H1 (cell line): ENCODE measurements at regions not wholly inside any gene's neighbourhood (a gene's known extent, or its start where the extent isn't known, plus 50 kb on each side); places are given as distances from the start of the nearest gene placed in this dataset.
"Not testable (repeated sequence)": the region's sequence is repeated elsewhere in the genome, so short reads cannot be mapped to it uniquely, and the experiment has no call there.

Experiments
- CTCF ChIA-PET: fragments of 300-600 bp; sonication (Branson Sonifier 250); formaldehyde crosslinking; loops from one replicate; lab custom pipeline; 2021; ENCODE audit not compliant: partially characterized antibody; lab: Charles Lee
- POLR2A ChIA-PET: fragments of 300-600 bp; sonication (Branson Sonifier 250); formaldehyde crosslinking; loops from one replicate; lab custom pipeline; 2021; ENCODE audit warnings: inconsistent platforms; ENCODE audit not compliant: partially characterized antibody; lab: Charles Lee
- DNase-seq, 2 experiments: peaks; one replicate each; pipeline versions ENCODE4 v3.0.0 to v3.0.0-alpha.2; 2010 to 2022; ENCODE audit warnings: low spot score in 2 of 2, low read depth in 1 of 2, mixed read lengths in 1 of 2
- FAIRE-seq: peaks from 2 replicates; lab custom pipeline; 2011; peaks lifted over from hg19 to GRCh38; lab: Jason Lieb, UNC
- H2AFZ ChIP-seq: 2 replicates; pipeline ENCODE4 v1.8.1; 2012; ENCODE audit warnings: low read length, inconsistent platforms
- H2AK5ac ChIP-seq: 2 replicates; pipeline ENCODE4 v1.6.1; 2013; ENCODE audit warnings: low read depth, low read length
- H2BK120ac ChIP-seq: replicated peaks from 2 replicates; pipeline ENCODE3; 2013; ENCODE audit warnings: low read depth, low read length, inconsistent platforms
- H2BK12ac ChIP-seq: 2 replicates; pipeline ENCODE4 v1.6.1; 2013; ENCODE audit warnings: low read depth, low read length
- H2BK15ac ChIP-seq: 2 replicates; pipeline ENCODE4 v1.6.1; 2013; ENCODE audit warnings: low read length
- H2BK20ac ChIP-seq: 2 replicates; pipeline ENCODE4 v1.6.1; 2013; ENCODE audit warnings: low read length
- H2BK5ac ChIP-seq: 2 replicates; pipeline ENCODE4 v1.6.1; 2013; ENCODE audit warnings: low read depth, low read length
- H3K14ac ChIP-seq: 2 replicates; pipeline ENCODE4 v1.6.1; 2013; ENCODE audit warnings: inconsistent platforms; ENCODE audit not compliant: insufficient read length
- H3K18ac ChIP-seq: 2 replicates; pipeline ENCODE4 v1.6.1; 2013; ENCODE audit warnings: low read length; ENCODE audit errors: extremely low read depth
- H3K23ac ChIP-seq: 2 replicates; pipeline ENCODE4 v1.6.1; 2013; ENCODE audit warnings: inconsistent platforms; ENCODE audit not compliant: insufficient read length
- H3K23me2 ChIP-seq: 2 replicates; pipeline ENCODE4 v1.6.1; 2013; ENCODE audit warnings: low read depth, low read length
- H3K27ac ChIP-seq: 2 replicates; pipeline ENCODE4 v1.6.1; 2011; ENCODE audit warnings: low read depth, low read length, inconsistent platforms
- H3K27me3 ChIP-seq, 4 experiments: replicated peaks in 1 of 4; 1 replicate in 1 of 4; 2 replicates in 3 of 4; pipeline versions ENCODE4 v1.6.1 to v1.8.1; 2011 to 2013; ENCODE audit warnings: low read length in 3 of 4, mild to moderate bottlenecking in 3 of 4, inconsistent platforms in 2 of 4, mixed read lengths in 2 of 4, moderate library complexity in 1 of 4; ENCODE audit not compliant: control insufficient read depth in 3 of 4, insufficient read depth in 3 of 4; ENCODE audit errors: extremely low read depth in 1 of 4
- H3K36me3 ChIP-seq, 4 experiments: 2 replicates each; pipeline versions ENCODE4 v1.6.1 to v1.8.1; 2011 to 2013; ENCODE audit warnings: mild to moderate bottlenecking in 4 of 4, low read length in 3 of 4, moderate library complexity in 2 of 4, control low read depth in 1 of 4, inconsistent platforms in 1 of 4; ENCODE audit not compliant: insufficient read depth in 4 of 4, control insufficient read depth in 2 of 4
- H3K4ac ChIP-seq: replicated peaks from 2 replicates; pipeline ENCODE3; 2013; ENCODE audit warnings: low read length, low read depth, mixed read lengths, inconsistent platforms; ENCODE audit not compliant: insufficient read length
- H3K4me1 ChIP-seq, 4 experiments: replicated peaks in 1 of 4; 1 replicate in 1 of 4; 2 replicates in 3 of 4; pipeline versions ENCODE4 v1.6.1 to v1.8.1; 2011 to 2013; ENCODE audit warnings: low read length in 3 of 4, inconsistent platforms in 2 of 4, mixed read lengths in 1 of 4; ENCODE audit not compliant: insufficient read depth in 4 of 4, control insufficient read depth in 3 of 4
- H3K4me2 ChIP-seq, 2 experiments: 2 replicates each; pipeline versions ENCODE4 v1.6.1 to v1.8.1; 2011 to 2013; ENCODE audit warnings: low read depth in 2 of 2, low read length in 2 of 2, control low read depth in 1 of 2, inconsistent platforms in 1 of 2, mild to moderate bottlenecking in 1 of 2; ENCODE audit not compliant: insufficient read depth in 1 of 2
- H3K4me3 ChIP-seq, 4 experiments: fragments of 200-600, 300-600 bp in 1 of 4; sonication (generic), shearing (Covaris generic), sonication (Bioruptor Twin) in 1 of 4; 2 replicates each; pipeline versions ENCODE4 v1.5.1 to v1.8.1; 2011 to 2016; ENCODE audit warnings: low read length in 4 of 4, low read depth in 3 of 4, control low read depth in 2 of 4, inconsistent platforms in 2 of 4, mild to moderate bottlenecking in 2 of 4, mixed read lengths in 1 of 4, moderate library complexity in 1 of 4; ENCODE audit not compliant: insufficient read depth in 2 of 4; ENCODE audit errors: extremely low read depth in 1 of 4
- H3K56ac ChIP-seq: replicated peaks from 2 replicates; pipeline ENCODE3; 2013; ENCODE audit warnings: low read depth, mild to moderate bottlenecking, mixed read lengths, low read length, inconsistent platforms; ENCODE audit not compliant: insufficient read length
- H3K79me1 ChIP-seq: 2 replicates; pipeline ENCODE4 v1.6.1; 2013; ENCODE audit warnings: low read depth, low read length, control low read depth
- H3K79me2 ChIP-seq, 2 experiments: 2 replicates each; pipeline versions ENCODE4 v1.6.1 to v1.8.1; 2012 to 2013; ENCODE audit warnings: low read length in 2 of 2, mild to moderate bottlenecking in 2 of 2, inconsistent platforms in 1 of 2; ENCODE audit not compliant: insufficient read depth in 2 of 2, control insufficient read depth in 1 of 2
- H3K9ac ChIP-seq, 4 experiments: replicated peaks in 1 of 4; 1 replicate in 1 of 4; 2 replicates in 3 of 4; pipeline versions ENCODE4 v1.6.1 to v1.8.1; 2011 to 2013; ENCODE audit warnings: low read depth in 3 of 4, low read length in 3 of 4, control low read depth in 2 of 4, mild to moderate bottlenecking in 2 of 4, moderate library complexity in 2 of 4, inconsistent platforms in 1 of 4; ENCODE audit errors: extremely low read depth in 1 of 4
- H3K9me3 ChIP-seq, 2 experiments: 2 replicates each; pipeline versions ENCODE4 v1.6.1 to v1.8.1; 2012 to 2013; ENCODE audit warnings: mild to moderate bottlenecking in 2 of 2, moderate library complexity in 2 of 2, control low read depth in 1 of 2, inconsistent platforms in 1 of 2, low read depth in 1 of 2, low read length in 1 of 2, mixed read lengths in 1 of 2; ENCODE audit not compliant: insufficient read depth in 2 of 2
- H4K20me1 ChIP-seq, 2 experiments: replicated peaks in 1 of 2; 2 replicates each; pipeline versions ENCODE3 to v1.8.1; 2011 to 2013; ENCODE audit warnings: inconsistent platforms in 2 of 2, low read length in 2 of 2, mild to moderate bottlenecking in 1 of 2; ENCODE audit not compliant: insufficient read depth in 2 of 2, control insufficient read depth in 1 of 2
- H4K5ac ChIP-seq: 2 replicates; pipeline ENCODE4 v1.6.1; 2013; ENCODE audit warnings: low read length, low read depth, mixed read lengths, inconsistent platforms; ENCODE audit not compliant: insufficient read length
- H4K8ac ChIP-seq: 2 replicates; pipeline ENCODE4 v1.8.0; 2013; ENCODE audit warnings: mild to moderate bottlenecking, moderate library complexity, low read length, inconsistent platforms; ENCODE audit not compliant: insufficient read depth; ENCODE audit errors: extremely low read depth
- H4K91ac ChIP-seq: replicated peaks from 2 replicates; pipeline ENCODE3; 2013; ENCODE audit warnings: low read length, mixed read lengths, inconsistent platforms; ENCODE audit not compliant: insufficient read length
- WGBS, 2 experiments: shearing (Covaris generic) in 1 of 2; methylation state at CpG; one replicate each; pipeline versions ENCODE4 v1.1.6 to v1.1.7; 2013 to 2015; ENCODE audit warnings: low lambda C conversion rate in 2 of 2, mixed read lengths in 2 of 2, inconsistent platforms in 1 of 2, low coverage in 1 of 2, missing lambda C conversion rate in 1 of 2; ENCODE audit not compliant: insufficient replicate concordance in 2 of 2, insufficient coverage in 1 of 2, insufficient read length in 1 of 2; ENCODE audit errors: extremely low coverage in 1 of 2, missing lambda C conversion rate in 1 of 2; 5-methylcytosine and 5-hydroxymethylcytosine counted together

DNA sequence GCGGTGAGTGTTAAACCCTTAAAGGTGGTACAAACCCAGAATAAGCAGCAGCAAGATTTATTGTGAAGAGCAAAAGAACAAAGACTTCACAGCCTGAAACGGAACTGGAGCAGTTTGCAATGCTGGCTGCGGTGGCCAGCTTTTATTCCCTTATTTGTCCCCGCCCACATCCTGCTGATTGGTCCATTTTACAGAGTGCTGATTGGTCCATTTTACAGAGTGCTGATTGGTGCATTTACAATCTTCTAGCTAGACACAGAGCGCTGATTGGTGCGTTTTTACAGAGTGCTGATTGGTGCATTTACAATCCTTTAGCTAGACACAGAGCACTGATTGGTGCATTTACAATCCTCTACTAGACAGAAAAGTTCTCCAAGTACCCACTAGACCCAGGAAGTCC, 73.6 kb upstream of the GTF3A start:
- POLR2A ChIA-PET, H2BK12ac ChIP-seq, H3K79me1 ChIP-seq, H2AFZ ChIP-seq, H4K91ac ChIP-seq, H3K4me3 ChIP-seq, H3K23me2 ChIP-seq, DNase-seq, H4K5ac ChIP-seq, H2BK120ac ChIP-seq, H3K27me3 ChIP-seq, H3K18ac ChIP-seq, H3K79me2 ChIP-seq, H3K36me3 ChIP-seq, H4K8ac ChIP-seq, H2BK5ac ChIP-seq, H3K23ac ChIP-seq, H3K4me1 ChIP-seq, H3K9ac ChIP-seq, H3K4ac ChIP-seq, H2AK5ac ChIP-seq, H3K9me3 ChIP-seq, H4K20me1 ChIP-seq, H3K27ac ChIP-seq, FAIRE-seq, H3K14ac ChIP-seq, H2BK20ac ChIP-seq, H3K4me2 ChIP-seq, H2BK15ac ChIP-seq, H3K56ac ChIP-seq: not testable (repeated sequence)
- CTCF ChIA-PET, result interaction anchor here (1.2 to 9.1 kb wide), 5 partner anchors 10 to 420 kb away, joined by 3 to 95 read pairs (median 12); no protein-coding TSS in a partner anchor
- WGBS, 2 experiments, result 96% methylated on average over 6 of the region's 6 CpGs; no CpG with 5 or more reads in 1 of the 2 experiments
